ENCODE measurements at regions not wholly inside any gene's neighbourhood (a gene's known extent, or its start where the extent isn't known, plus 50 kb on each side); places are given as distances from the start of the nearest gene placed in this dataset.

DNA sequence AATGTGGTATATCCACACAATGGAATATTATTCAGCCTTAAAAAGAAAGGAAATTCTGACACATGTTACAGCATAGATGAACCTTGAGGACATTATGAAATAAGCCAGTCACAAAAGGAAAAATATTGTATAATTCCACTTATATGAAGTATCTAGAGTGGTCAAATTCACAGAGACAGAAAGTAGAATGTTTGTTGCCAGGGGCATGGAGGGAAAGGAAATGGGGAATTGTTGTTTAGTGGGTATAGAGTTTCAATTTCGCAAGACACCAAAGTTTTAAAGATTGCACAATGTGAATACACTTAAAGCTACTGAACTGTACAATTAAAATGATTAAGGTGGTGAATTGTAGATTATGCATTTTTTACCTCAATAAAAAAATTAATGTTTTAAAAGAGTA lies 92.9 kb downstream of the TXNL1 start:
- no peak for DNase-seq

DNA sequence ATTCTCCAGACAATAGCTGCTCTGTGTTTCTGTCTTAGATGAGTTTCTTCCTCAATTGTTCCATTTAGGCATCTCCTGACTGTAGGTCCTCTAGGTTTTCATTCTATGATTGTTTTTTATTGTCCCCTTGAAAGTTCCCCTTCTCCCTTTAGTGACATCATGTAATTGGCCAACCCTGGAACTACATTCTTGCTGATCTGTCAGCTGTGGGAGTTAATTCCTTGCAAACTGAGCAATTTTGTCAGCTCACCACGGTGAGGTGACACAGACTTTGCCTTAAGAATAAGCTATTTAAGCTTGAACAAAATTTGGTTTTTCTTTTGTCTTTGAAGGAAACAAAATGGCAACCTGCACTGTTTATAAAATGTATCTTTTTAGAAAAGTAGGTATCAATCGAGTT lies 95.9 kb downstream of the TXNL1 start:
- DNase-seq = no peak

DNA sequence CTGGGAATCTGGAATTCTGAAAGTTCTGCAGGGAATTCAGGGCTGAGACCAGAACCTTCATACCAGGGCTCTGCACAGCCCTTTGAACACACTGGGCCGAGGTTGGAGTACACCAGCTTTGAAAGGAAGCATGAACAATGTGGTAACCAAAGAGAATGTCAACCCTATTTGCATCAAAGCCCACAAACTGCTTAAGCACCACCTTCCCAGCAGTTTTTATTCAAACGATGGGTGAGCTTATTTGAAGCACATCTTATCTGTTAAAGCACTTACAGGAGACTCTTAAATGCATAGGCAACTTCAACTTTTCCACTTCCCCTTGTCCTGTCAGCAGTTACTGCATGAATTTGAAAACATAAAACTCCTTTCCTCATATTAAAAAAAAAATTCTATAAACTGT lies 96.6 kb downstream of the TXNL1 start:
- DNase-seq = no peak

DNA sequence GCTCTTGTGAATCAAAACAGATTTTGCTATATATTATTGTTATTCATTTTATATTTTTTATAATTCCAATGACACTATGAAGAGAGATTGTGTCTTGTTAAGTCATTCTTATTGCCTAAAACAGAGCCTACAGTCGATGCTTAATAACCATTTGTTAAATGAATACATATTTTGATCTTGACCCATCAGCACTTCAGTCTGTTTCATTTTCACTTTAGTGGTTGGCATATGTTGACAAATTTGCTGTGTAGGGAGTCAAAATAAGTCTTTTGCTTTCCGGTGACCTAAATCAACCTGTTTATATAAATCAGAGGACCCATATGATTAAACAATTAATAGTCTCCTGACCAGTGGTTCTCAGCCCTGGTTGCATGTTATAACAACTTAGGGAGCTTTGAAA lies 97.1 kb downstream of the TXNL1 start:
- no peak for DNase-seq

DNA sequence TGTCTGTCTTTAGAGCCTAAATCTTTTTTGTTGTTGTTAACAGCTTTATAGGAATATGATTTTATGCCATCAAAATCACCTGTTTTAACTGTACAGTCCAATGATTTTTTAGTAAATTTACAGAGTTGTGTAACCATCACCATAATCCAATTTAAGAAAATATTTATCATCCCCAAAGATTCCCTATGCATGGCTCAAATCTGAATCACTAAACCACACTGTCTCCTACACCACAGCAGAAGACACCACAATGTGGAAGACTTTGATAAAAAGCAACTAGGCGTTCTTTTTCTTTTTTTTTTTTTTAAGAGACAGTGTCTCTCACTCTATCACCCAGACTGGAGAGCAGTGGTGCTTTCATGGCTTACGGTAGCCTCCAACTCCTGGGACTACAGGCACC lies 99.6 kb downstream of the TXNL1 start:
- no peak for DNase-seq

DNA sequence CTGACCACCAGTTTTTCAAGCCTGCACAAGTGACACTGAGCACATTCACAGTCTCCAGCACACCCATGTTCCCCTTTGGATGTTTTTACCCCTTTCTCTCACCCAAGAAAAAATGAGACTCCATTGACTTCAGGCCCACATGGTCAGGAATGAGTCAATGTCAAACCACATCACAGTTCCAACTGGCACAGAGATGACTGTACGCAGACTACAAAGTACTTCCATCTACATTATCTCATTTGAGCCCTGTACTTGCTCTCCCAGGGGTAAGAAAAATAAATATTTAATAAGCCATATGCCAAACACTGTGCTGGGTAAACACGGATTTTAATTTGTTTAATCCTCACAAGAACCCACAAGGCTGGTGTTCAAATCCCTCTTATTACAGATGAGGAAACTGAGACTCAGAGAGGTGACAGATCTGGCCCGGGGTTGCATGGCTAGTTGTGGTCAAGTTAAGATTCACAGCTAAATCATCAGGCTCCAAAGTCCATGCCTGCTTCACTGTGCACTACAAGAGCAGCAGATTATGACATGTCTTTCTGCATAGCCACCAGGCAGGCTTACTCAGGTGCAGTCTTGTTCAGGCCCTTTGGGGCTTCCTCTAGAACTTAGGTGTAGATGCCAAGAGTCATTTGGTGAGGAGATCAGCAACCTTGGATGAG lies 106.1 kb downstream of the TXNL1 start:
- no peak for DNase-seq

DNA sequence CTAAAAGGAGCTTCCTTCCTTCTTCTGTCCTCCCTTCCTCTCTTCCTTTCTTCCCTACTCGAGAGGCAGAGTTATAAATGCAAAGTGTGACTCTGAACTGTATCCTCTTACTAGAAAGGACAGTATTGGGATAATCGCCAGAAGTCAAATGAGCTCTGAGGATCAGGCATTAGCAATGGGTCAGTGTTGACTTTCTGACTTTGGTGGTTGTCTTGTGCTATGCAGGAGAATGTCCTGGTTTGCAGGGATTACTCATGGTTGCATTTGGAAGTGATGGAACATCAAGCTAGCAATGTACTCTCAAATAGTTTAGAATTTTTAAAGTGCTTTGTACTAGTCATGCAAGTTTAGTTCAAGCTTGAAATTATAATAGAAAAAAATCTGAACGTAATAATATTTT lies 115.6 kb downstream of the TXNL1 start:
- no peak for DNase-seq

DNA sequence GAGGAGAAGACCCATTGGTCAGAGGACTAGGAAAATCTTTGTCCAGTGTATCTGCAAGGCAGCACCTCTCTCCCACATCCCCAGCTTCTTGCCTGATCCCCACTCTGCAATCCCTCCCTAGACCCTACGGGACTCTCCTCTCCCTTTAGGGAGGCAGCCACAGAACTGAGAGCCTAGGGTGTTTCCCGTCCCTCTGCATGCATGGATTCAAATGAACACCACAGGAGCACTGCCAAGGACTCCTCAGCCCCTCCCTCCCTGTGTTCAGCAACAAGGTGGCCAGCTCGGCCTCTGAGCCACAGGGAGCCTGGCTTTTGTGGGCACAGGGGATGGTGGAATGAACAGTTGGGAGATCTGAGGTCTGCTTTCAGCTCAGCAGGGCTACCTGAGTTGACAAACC lies 117.1 kb downstream of the TXNL1 start:
- DNase-seq = no peak

DNA sequence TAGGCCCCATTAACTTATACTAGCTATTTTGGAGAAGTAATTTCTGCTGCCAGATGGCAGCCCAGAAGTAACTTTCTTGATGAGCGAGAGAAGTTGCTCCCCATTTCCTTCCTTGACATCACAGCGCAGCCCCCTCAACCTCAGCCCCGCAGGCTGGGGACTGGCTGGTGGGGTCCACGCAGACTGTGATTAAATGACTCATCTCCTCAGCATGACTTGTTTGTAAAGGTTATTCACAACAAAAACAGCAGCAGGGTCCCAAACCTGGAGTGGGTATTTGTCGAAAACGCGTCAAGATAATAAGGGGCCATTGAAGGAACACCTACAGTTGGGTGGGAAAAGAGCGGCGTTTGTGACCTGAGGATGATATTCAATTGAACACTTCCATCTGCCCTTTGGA lies 120.6 kb downstream of the TXNL1 start:
- no peak for DNase-seq

DNA sequence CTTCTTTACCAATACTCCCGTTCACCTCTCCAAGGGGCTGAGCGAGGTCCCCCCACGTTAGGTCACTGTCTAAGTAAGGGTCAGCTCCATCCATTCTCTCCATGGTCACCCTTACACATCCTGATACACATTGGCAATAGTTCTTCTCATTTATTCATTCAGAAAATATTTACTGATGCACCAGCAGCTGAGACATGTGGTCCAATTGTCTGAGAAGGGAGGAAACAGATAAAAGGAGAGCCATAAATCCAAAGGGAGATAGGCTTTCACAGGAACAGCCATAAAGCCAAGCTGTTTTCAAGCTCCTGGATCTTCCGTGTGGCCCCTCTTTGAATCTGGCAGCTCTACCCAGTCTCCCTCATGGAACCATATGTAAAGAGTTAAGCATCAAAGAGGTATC lies 121.2 kb downstream of the TXNL1 start:
- no peak for DNase-seq

DNA sequence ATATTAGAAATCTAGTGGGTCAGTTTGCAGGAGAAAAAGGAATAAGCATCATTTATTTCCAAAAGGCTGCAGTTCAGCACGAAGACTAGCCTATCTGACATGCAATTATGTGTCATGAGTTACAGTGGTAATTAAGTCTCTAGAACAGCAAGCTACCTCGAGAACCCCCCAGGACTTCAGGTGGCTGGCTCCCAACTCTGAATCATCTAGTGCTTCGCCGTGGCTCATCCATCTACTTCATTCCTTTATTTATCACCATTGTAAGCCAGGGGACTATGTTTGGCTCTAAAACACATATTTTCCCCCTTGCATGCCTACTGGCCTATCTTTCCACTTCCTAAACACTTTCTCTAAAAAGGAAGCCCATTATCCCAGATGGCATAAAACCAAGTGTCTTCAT lies 121.6 kb downstream of the TXNL1 start:
- DNase-seq = no peak

DNA sequence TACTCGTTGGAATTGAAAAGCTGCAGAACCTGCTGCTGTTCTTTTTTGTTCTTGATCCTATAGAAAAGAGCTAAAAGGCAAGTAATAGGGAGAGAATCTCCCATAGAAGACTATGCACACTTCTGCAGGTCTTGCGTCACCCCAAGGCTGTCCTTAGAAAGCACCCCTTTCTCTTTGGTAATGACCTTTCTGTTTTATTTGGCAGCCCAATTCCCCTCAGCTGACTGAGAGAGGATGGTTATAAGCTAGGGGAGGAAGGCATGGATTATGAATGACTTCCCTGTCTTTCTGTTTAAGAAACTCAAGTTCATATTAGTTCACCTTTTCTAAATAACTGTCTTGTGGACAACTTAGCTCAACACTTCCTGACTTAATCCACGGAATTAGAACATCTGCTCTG lies 122.9 kb downstream of the TXNL1 start:
- DNase-seq = no peak

DNA sequence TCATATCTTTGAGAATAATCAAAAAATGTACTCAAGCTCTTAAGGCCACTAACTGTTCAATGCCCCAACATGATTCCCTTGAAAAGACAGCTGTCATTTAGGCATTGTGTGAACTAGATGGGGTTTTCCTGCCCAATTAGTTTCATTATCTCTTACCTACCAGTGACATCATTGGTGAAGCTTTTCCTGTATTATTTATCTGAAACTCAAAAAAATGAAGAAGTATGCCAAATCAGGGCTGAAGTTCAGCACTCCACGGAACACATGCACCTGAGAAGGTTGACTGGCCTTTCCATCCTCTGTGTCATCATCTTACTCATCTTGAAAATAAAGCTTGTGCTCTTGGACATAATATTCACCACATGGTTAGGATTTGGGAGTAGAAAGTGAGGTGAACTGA lies 126.4 kb downstream of the TXNL1 start:
- DNase-seq = no peak

DNA sequence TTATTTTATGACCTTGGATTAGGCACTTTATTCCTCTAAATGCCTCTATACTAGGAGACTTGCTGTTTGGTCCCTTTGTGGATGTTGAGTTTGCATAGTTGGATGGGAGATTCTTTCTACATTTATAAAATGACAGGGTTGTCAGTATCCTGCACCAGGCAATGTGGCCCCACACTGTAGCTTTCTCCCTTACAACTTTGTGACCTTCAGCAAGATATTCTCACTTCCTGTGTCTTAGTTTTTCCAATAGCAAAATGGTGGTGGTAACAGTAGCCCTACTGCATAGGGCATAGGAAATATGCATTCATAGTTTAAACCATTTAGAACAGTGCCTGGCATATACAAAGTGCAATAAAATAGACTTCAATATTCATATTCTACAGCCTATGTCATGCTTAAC lies 128.3 kb downstream of the TXNL1 start:
- DNase-seq = no peak

DNA sequence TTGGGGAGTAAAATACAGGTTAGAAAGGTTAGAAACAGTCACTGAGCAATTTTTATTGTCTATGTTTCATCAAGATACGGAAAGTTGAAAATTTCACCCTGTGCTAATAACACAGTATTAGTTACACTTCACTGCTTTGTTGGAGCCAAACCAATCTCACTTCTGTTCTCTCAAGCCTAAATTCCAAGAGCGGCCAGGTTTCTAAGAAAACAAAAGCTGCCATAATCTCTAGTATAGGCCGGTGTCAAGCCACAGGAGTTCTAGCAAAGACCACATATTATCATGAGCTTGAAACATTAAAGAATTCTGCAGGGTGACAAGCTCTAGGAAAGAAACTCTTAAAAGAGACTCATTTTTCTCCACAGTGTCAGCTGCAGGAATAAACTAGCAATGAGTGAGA lies 128.7 kb downstream of the TXNL1 start:
- DNase-seq = no peak

DNA sequence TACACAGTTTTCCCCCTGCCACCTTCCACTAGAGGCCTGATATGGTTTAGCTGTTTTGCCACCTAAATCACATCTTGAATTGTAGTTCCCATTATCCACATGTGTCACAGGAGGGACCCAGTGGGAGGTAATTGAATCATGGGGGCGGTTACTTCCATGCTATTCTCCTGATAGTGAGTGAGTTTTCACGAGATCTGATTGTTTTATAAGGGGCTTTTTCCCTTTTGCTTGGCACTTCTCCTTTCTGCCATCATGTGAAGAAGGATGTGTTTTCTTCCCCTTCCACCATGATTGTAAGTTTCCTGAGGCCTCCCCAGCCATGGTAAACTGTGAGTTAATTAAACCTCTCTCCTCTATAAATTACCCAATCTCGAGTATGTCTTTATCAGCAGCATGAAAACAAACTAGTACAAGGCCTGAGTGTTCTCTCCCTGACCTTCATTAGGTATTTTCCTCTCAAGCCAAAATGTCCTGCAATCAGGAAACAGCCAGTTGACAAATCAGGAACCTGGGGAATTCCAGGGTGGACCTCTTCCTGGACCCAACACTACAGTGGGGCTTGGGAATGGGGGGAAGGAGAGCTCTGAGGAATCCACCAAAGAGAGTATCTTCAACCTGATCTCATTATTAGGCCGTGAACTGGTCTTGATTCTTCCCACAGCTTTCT lies 129.9 kb downstream of the TXNL1 start:
- DNase-seq = no peak

DNA sequence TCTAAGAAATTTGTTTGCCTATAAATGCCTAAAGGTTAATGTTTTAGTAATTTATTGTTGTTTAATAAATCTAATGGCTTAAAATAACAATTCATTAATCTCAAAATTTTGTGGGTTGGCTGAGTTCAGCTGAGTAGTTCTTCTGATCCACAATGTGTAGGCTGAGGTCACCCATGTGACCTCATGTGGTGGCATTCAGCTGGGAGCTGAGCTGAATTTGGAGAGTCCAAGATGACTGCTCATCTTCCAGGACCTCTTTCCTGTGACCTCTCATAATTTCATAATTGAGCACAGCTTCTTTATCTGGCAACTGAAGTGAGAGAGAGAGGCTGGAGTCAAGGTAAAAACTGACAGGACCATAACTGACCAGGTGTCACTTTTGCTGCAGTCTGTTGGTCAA lies 132.4 kb downstream of the TXNL1 start:
- DNase-seq = no peak

DNA sequence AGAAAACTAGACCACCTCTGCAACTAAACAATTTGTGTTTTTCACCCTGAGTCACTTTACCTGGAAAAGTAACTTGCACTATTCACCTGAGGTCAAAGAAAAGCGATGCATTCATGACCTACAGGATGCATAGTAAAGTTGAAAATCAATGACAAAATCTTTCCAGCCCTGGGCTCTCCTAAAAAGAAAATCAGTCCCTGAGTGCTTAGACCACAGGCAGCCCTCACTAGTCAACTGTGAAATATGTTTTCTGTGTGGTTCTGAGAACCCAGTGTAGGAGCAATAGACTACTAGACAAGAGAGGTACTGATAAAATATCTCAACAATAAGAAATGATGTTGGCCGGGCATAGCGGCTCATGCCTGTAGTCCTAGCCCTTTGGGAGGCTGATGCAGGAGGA lies 133.1 kb downstream of the TXNL1 start:
- DNase-seq = no peak

DNA sequence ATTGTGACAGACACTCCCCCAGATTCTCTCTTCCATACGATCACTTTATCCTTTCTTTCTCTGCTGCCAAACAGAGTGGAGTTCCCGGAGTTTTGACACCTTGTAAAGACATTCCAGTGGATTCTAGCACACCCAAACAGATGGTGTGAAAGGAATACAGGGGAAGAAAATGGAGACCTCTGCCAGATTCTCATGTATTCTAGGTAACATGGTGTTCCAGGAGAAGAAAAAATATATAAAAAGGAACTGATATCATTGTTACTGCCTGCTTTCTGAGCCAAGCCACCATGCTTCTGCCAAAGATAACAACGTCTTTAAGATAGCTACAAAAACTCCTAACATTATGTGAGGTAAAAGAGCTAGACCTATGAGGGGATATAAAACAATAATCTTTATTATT lies 136.5 kb downstream of the TXNL1 start:
- no peak for DNase-seq

DNA sequence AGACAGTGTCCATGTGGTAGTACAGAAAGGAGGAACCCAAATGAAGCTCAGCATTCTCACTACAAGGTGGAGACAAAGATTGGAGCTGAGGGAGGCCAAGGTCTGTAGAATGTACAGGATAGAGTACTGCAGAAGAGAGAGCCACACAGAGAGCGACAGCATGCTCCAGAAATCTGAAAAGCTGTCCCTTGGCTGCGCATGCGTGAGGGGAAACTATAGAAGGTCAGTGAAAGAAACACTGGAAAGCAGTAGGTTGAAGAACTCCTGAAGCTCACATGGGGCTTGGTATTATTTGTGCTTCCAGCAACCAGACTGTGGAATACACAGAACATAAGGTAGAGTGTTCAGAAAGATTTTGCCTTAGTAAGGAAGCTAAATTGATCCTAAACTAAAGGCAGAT lies 142.5 kb downstream of the TXNL1 start:
- no peak for DNase-seq

DNA sequence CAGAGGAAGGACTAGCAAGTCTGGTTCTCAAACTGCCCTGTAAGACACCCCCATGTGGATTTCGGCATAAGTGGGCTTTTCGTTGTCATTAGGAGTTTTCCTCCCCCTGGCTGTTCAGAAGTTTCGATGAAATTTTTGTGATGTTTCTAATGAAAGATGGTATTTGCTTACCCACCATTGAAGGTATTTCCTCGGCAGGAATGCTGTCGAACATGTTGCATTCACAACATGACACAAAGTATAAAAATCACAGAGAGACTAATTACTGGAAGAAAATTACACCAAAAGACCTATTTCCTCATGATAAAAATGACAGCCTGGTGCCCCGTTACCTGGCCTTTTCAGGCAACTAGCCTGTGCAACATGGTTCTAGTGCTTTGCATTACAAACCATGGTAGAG lies 144.9 kb downstream of the TXNL1 start:
- no peak for DNase-seq

DNA sequence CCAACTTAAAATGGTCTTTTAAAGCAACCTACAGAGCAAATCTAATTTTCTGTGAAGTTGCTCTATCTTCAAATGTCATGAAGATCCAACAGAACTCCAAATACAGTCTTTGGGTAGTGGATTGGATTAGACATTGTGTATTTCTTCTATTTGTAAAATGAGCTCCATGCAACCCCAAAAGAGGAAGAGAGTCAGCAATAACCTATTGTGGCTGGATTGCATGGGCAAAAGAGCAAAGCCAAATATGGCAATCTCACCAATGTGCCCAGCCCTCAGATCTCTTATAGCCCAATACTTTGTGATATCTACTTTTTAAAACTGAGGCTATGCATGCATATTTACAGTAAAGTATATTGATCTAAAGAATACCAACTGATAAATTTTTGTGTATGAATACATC lies 146.3 kb downstream of the TXNL1 start:
- no peak for DNase-seq

DNA sequence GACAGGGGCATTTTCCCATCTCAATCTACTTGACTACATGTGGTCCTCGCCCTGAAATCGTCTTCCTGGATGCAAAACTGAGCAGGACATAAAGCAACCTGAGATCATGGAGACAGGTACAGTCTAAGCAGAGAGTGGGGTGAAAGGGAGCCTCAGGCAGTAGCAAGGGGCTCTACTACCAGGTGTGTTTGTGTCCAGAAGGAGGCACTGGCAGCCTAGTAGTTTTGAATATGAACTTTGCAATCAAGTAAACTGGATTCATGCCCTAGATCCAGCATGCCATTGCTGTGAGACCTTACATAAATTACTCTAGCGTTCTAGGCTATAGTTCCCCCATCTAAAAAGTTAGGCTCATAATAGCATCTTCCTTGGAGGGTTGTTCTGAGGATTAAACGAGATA lies 147.4 kb downstream of the TXNL1 start:
- DNase-seq = no peak

DNA sequence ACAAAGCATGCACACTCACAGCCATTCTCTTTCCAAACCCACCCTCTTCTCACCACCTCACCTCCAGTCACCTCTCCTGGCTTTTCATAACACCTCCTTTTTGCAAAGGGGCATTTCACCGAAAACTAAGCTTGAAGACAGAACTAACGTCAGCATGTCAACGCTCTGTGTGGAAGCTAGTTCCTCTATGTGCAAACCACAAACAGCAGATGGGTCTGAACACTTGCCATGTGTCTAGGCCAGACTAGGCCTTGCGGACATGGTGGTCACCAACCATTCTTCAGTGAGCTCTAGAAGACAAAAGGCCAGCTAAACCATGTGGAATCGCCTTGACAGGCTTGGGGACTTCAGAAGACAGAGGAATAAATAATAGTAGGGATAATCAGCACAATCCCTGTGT lies 148.5 kb downstream of the TXNL1 start:
- no peak for DNase-seq

DNA sequence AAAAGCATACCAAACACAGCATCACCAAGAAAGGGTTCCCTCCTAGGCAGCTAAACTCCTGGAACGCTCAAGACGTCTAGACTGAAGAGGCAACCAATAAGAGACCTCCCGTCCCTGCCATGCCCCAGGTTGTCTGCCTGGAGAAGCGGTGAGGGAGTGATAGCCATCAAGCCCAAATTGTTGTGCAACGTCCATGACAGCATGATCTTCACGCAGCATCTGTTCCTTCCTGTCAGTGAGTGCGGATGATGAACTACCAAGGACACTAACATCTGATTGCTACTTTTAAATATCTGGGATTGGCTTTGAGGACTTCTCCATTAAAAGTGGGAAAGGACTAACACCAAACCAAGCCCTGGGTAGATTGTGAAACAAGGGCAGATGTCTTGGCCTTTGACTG lies 149.7 kb downstream of the TXNL1 start:
- no peak for DNase-seq
